GM12878 (cell line): ENCODE measurements at regions not wholly inside any gene's neighbourhood (a gene's known extent, or its start where the extent isn't known, plus 50 kb on each side); places are given as distances from the start of the nearest gene placed in this dataset.

Experiments used
- ATAC-seq: fragments of 200-7000 bp; cut with Tn5 transposase; 3 replicates; pipeline ENCODE4 v1.9.1; 2020; ENCODE audit warnings: mild to moderate bottlenecking, moderate library complexity
- BruUV-seq: library from RNA; stranded (reverse); fragments of 400-500 nt; replicated peaks from 2 replicates; lab custom pipeline; 2021; lab: Mats Ljungman, UMichigan
- CTCF ChIA-PET: fragments of 300-600 bp; sonication (Branson Sonifier 250); formaldehyde crosslinking; extraction: SDS; loops from one replicate; lab custom pipeline; 2021; ENCODE audit warnings: inconsistent platforms; lab: Yijun Ruan, JAX
- POLR2A ChIA-PET: fragments of 350-600 bp; formaldehyde crosslinking; extraction: SDS; loops from one replicate; lab custom pipeline; 2021; ENCODE audit warnings: inconsistent platforms; lab: Charles Lee
- RAD21 ChIA-PET: fragments of 300-600 bp; sonication (Branson Sonifier 250); formaldehyde crosslinking; loops from one replicate; lab custom pipeline; 2023; ENCODE audit warnings: antibody characterized with exemption; ENCODE audit not compliant: unreplicated experiment; lab: Charles Lee
- SMC1A ChIA-PET: fragments of 300-600 bp; sonication (Branson Sonifier 250); formaldehyde crosslinking; loops from one replicate; lab custom pipeline; 2023; ENCODE audit not compliant: unreplicated experiment, uncharacterized antibody; lab: Charles Lee
- DNase-seq: peaks from one replicate; pipeline ENCODE4 v3.0.0-alpha.2; 2011; ENCODE audit warnings: low read depth, low spot score
- FAIRE-seq: peaks from 3 replicates; lab custom pipeline; 2011; peaks lifted over from hg19 to GRCh38; lab: Jason Lieb, UNC
- H2AFZ ChIP-seq: 2 replicates; pipeline ENCODE4 v1.6.0; 2011; ENCODE audit warnings: low read depth, low read length, control low read depth; ENCODE audit not compliant: control insufficient read depth
- H3K27ac ChIP-seq: 2 replicates; pipeline ENCODE4 v1.5.1; 2011; ENCODE audit warnings: control low read depth; ENCODE audit not compliant: control insufficient read depth, insufficient read depth
- H3K27me3 ChIP-seq, 2 experiments: replicated peaks in 1 of 2; 2 replicates each; pipeline versions ENCODE4 v1.6.0 to v1.6.1; 2011; ENCODE audit warnings: low read length in 1 of 2; ENCODE audit not compliant: control insufficient read depth in 2 of 2, insufficient read depth in 2 of 2
- H3K36me3 ChIP-seq, 2 experiments: 2 replicates each; pipeline ENCODE4 v1.5.1; 2011; ENCODE audit warnings: low read length in 1 of 2; ENCODE audit not compliant: control insufficient read depth in 2 of 2, insufficient read depth in 2 of 2
- H3K4me1 ChIP-seq: 2 replicates; pipeline ENCODE4 v1.6.1; 2011; ENCODE audit warnings: mild to moderate bottlenecking, low read length, moderate library complexity, mixed read lengths; ENCODE audit not compliant: control insufficient read depth, insufficient read depth
- H3K4me2 ChIP-seq: 2 replicates; pipeline ENCODE4 v1.6.0; 2011; ENCODE audit warnings: control low read depth; ENCODE audit not compliant: control insufficient read depth, insufficient read depth
- H3K4me3 ChIP-seq: fragments of 200-600 bp; sonication (generic); 2 replicates; pipeline ENCODE4 v1.5.1; 2016
- H3K79me2 ChIP-seq: 2 replicates; pipeline ENCODE4 v1.6.0; 2011; ENCODE audit warnings: low read length; ENCODE audit not compliant: control insufficient read depth, insufficient read depth
- H3K9ac ChIP-seq: 2 replicates; pipeline ENCODE4 v1.8.0; 2011; ENCODE audit warnings: low read length, control low read depth, mixed read lengths; ENCODE audit not compliant: control insufficient read depth, insufficient read depth
- H3K9me3 ChIP-seq: replicated peaks from 3 replicates; pipeline ENCODE4 v1.5.1; 2011; ENCODE audit warnings: mild to moderate bottlenecking, low read length; ENCODE audit not compliant: control insufficient read depth, insufficient read depth
- H4K20me1 ChIP-seq: 2 replicates; pipeline ENCODE4 v1.6.0; 2011; ENCODE audit not compliant: control insufficient read depth, insufficient read depth
- EED ChIP-seq: sonication (generic); IDR thresholded peaks from 2 replicates; pipeline ENCODE4 v1.6.1; 2016; ENCODE audit warnings: antibody characterized with exemption, low read depth
- IRF4 ChIP-seq: IDR thresholded peaks from 2 replicates; pipeline ENCODE4 v1.6.1; 2011; ENCODE audit warnings: low read depth, low read length
- MTA2 ChIP-seq: fragments of 450-650 bp; IDR thresholded peaks from 2 replicates; pipeline ENCODE4 v1.6.1; 2016; ENCODE audit warnings: low read depth, mild to moderate bottlenecking, moderate library complexity
- SPI1 ChIP-seq: IDR thresholded peaks from 2 replicates; pipeline ENCODE4 v1.6.1; 2011; ENCODE audit warnings: low read depth, mild to moderate bottlenecking, low read length, moderate library complexity, borderline replicate concordance; ENCODE audit not compliant: insufficient read depth
- TARDBP ChIP-seq: IDR thresholded peaks from 2 replicates; pipeline ENCODE4 v1.6.1; 2016; ENCODE audit warnings: borderline replicate concordance
- ZBTB33 ChIP-seq: fragments of 450-650 bp; IDR thresholded peaks from 2 replicates; pipeline ENCODE4 v1.6.1; 2017; ENCODE audit warnings: mild to moderate bottlenecking
- ZNF207 ChIP-seq: fragments of 450-650 bp; IDR thresholded peaks from 2 replicates; pipeline ENCODE4 v1.6.1; 2014; ENCODE audit warnings: antibody characterized with exemption, mild to moderate bottlenecking, borderline replicate concordance
- WGBS: methylation state at CpG from one replicate; pipeline ENCODE4 v1.1.6; 2016; ENCODE audit warnings: low lambda C conversion rate; ENCODE audit not compliant: insufficient replicate concordance, insufficient coverage; ENCODE audit errors: missing lambda C conversion rate; 5-methylcytosine and 5-hydroxymethylcytosine counted together
- in situ Hi-C: fragments of 300-500 bp; cut with MboI; formaldehyde crosslinking; loops from 9 replicates; pipeline ENCODE4 v1.14.3; 2018; ENCODE audit warnings: mixed read lengths
- intact Hi-C: fragments of 100-400 bp; cut with micrococcal nuclease; formaldehyde crosslinking; loops from one replicate; pipeline ENCODE4 v1.14.2; 2022; ENCODE audit not compliant: unreplicated experiment
- TF ChIP-seq, protein P1 (sequence below): fragments of 450-650 bp; IDR thresholded peaks from 2 replicates; pipeline ENCODE4 v1.6.1; 2018; ENCODE audit warnings: borderline replicate concordance, mild to moderate bottlenecking; ENCODE audit not compliant: partially characterized antibody
- TF ChIP-seq, protein P2 (sequence below): fragments of 450-650 bp; IDR thresholded peaks from 2 replicates; pipeline ENCODE4 v1.6.1; 2016; ENCODE audit warnings: mild to moderate bottlenecking

- Histone ChIP-seq H3K9me3 (no peaks in the 10 kb centered on the region), H3K27me3 (no peaks in the 10 kb centered on the region), H3K79me2 (no peaks in the 10 kb centered on the region), H3K4me2 (no peak overlapping the region), H3K4me1 (no peaks in the 10 kb centered on the region), H3K36me3 (no peaks in the 10 kb centered on the region), H3K27ac (no peak overlapping the region), H2AFZ (no peak overlapping the region), H3K9ac (no peak overlapping the region), H4K20me1 (no peaks in the 10 kb centered on the region), H3K4me3 (no peak overlapping the region)
- BruUV-seq = no TSS peak
- POLR2A ChIA-PET = no interaction called here
- 50% methylated on average over 2 of the region's 2 CpGs for WGBS
- intact Hi-C loops = no loop called here
- TF ChIP-seq SPI1 (no peak), ZNF207 (no peak), TARDBP (no peak), EED (no peak), IRF4 (no peak), ZBTB33 (no peak), MTA2 (no peak)
- TF ChIP-seq, protein P1, sequence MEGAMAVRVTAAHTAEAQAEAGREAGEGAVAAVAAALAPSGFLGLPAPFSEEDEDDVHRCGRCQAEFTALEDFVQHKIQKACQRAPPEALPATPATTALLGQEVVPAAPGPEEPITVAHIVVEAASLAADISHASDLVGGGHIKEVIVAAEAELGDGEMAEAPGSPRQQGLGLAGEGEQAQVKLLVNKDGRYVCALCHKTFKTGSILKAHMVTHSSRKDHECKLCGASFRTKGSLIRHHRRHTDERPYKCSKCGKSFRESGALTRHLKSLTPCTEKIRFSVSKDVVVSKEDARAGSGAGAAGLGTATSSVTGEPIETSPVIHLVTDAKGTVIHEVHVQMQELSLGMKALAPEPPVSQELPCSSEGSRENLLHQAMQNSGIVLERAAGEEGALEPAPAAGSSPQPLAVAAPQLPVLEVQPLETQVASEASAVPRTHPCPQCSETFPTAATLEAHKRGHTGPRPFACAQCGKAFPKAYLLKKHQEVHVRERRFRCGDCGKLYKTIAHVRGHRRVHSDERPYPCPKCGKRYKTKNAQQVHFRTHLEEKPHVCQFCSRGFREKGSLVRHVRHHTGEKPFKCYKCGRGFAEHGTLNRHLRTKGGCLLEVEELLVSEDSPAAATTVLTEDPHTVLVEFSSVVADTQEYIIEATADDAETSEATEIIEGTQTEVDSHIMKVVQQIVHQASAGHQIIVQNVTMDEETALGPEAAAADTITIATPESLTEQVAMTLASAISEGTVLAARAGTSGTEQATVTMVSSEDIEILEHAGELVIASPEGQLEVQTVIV = no peak
- TF ChIP-seq, protein P2, sequence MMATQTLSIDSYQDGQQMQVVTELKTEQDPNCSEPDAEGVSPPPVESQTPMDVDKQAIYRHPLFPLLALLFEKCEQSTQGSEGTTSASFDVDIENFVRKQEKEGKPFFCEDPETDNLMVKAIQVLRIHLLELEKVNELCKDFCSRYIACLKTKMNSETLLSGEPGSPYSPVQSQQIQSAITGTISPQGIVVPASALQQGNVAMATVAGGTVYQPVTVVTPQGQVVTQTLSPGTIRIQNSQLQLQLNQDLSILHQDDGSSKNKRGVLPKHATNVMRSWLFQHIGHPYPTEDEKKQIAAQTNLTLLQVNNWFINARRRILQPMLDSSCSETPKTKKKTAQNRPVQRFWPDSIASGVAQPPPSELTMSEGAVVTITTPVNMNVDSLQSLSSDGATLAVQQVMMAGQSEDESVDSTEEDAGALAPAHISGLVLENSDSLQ = no peak
- CTCF ChIA-PET = interaction anchor here (0.7 to 1.0 kb wide), 2 partner anchors 12 to 48 kb away, joined by 3 read pairs; no protein-coding TSS in a partner anchor
- RAD21 ChIA-PET = no interaction called here
- FAIRE-seq = no peak
- no peak for DNase-seq
- in situ Hi-C loops = no loop called here
- SMC1A ChIA-PET = no interaction called here
- ATAC-seq = no peak
Measured at GRCh38 chr6:41996997-41997396, 53.3 kb upstream of the TAF8 start.
